ENCODE measurements at regions not wholly inside any gene's neighbourhood (a gene's known extent, or its start where the extent isn't known, plus 50 kb on each side); places are given as distances from the start of the nearest gene placed in this dataset.

DNA sequence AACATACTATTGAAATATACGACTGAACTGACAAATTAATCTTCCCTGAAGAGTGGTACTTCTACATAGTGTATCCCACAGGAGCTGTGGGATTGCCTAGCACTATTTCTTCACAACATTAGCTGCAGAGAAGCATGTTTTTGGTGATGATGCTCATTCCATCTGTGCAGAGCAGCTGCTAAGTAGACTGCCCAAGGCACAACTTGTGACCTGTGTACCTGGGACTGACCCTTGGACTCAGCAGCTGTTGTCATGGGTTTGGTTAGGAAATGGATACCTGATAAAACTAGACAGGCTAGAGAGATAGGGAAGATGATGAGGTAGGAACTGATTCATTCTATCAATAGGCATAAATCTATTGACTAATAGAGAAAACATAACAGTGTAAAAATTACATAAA lies 1204.0 kb downstream of the DSC3 start:
- intact Hi-C loops (cut with DNase I; ENCODE audit: low total_unique reads) = no loop called here
- TF ChIP-seq POLR2A (IDR thresholded peaks at IDR 0.05) = no peak
- TF ChIP-seq, protein P1, sequence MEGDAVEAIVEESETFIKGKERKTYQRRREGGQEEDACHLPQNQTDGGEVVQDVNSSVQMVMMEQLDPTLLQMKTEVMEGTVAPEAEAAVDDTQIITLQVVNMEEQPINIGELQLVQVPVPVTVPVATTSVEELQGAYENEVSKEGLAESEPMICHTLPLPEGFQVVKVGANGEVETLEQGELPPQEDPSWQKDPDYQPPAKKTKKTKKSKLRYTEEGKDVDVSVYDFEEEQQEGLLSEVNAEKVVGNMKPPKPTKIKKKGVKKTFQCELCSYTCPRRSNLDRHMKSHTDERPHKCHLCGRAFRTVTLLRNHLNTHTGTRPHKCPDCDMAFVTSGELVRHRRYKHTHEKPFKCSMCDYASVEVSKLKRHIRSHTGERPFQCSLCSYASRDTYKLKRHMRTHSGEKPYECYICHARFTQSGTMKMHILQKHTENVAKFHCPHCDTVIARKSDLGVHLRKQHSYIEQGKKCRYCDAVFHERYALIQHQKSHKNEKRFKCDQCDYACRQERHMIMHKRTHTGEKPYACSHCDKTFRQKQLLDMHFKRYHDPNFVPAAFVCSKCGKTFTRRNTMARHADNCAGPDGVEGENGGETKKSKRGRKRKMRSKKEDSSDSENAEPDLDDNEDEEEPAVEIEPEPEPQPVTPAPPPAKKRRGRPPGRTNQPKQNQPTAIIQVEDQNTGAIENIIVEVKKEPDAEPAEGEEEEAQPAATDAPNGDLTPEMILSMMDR (IDR thresholded peaks at IDR 0.05) = no peak
- Histone ChIP-seq H3K4me1 (no peaks in the 10 kb centered on the region), H3K36me3 (no peaks in the 10 kb centered on the region), H3K27ac (no peak overlapping the region), H3K27me3 (no peaks in the 10 kb centered on the region), H3K4me3 (no peak overlapping the region), H3K9me3 (no peaks in the 10 kb centered on the region)
- no peak for DNase-seq

DNA sequence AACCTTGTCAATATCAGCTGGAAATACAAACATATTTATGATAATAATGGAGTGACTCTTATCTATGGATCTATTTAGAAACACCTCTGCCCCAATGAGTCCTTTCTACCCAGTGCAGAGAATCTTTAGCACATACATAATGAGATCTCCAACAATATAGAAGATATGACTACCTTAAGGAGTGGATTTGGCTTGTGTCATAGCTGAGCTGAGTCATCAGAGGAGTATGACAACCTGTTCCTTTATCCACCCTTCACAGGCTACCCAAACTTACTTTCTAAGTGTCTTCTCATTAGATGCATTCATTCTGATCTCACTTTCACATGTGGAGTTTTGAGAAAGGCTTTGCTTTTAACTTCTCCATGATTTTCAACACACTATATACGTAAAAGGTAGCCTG lies 1218.9 kb downstream of the DSC3 start:
- no peak for DNase-seq
- TF ChIP-seq, protein P1 (IDR thresholded peaks at IDR 0.05) = no peak
- no peak for TF ChIP-seq POLR2A (IDR thresholded peaks at IDR 0.05)
- no peaks in the 10 kb centered on the region for H3K36me3 ChIP-seq
- intact Hi-C loops (cut with DNase I; ENCODE audit: low total_unique reads) = no loop called here
- no peak overlapping the region for H3K27ac ChIP-seq
- H3K9me3 ChIP-seq = no peaks in the 10 kb centered on the region
- no peaks in the 10 kb centered on the region for H3K4me1 ChIP-seq
- no peak overlapping the region for H3K4me3 ChIP-seq
- H3K27me3 ChIP-seq = no peaks in the 10 kb centered on the region

DNA sequence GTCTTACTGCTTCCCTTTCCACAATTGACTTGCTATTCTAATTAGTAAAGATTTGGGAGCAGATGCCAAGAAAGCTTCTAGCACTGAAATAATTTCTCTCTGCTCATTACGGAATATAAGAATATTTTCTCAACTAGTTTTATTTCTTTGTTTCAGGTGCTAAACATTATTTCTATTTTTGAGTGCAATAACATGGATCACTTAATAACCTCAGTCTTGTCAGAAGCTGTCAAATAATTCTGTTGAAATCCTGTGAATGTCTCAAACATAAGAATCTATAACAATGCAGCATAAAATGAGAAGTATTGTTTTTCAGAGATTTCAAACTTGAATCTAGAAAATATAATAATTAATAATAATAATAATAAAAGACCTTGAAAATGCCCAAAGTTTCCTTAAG lies 1221.0 kb downstream of the DSC3 start:
- Histone ChIP-seq H3K9me3 (no peaks in the 10 kb centered on the region), H3K27me3 (no peaks in the 10 kb centered on the region), H3K4me3 (no peak overlapping the region), H3K27ac (no peak overlapping the region), H3K36me3 (no peaks in the 10 kb centered on the region), H3K4me1 (no peaks in the 10 kb centered on the region)
- DNase-seq = no peak
- TF ChIP-seq, protein P1 (IDR thresholded peaks at IDR 0.05) = no peak
- TF ChIP-seq POLR2A (IDR thresholded peaks at IDR 0.05) = no peak
- intact Hi-C loops (cut with DNase I; ENCODE audit: low total_unique reads) = no loop called here

DNA sequence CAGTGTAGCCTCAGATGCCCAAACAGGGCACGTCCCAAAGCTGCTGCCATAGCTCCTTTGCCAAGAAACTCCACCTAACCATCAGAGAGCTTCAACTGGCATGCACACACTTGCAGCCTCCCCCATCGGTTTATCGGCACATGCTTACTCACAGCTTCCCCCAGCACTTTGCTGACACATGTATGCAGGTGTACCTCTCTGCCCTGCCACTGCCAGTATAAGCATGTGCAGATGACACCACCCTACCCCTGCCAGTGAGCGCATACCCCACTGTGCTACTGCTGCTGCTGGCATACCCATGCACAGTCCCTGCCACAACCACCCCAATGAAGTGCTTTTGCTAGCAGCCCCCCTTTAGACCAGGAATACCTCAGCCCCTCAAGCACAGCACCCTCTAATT lies 1231.0 kb downstream of the DSC3 start:
- Histone ChIP-seq H3K36me3 (no peaks in the 10 kb centered on the region), H3K27me3 (no peaks in the 10 kb centered on the region), H3K4me3 (no peak overlapping the region), H3K4me1 (no peaks in the 10 kb centered on the region), H3K27ac (no peak overlapping the region), H3K9me3 (no peaks in the 10 kb centered on the region)
- DNase-seq = no peak
- intact Hi-C loops (cut with DNase I; ENCODE audit: low total_unique reads) = loop anchor here (10.0 kb wide), 1 partner anchor 57 kb away; no protein-coding TSS in a partner anchor
- TF ChIP-seq, protein P1 (IDR thresholded peaks at IDR 0.05) = no peak
- no peak for TF ChIP-seq POLR2A (IDR thresholded peaks at IDR 0.05)

DNA sequence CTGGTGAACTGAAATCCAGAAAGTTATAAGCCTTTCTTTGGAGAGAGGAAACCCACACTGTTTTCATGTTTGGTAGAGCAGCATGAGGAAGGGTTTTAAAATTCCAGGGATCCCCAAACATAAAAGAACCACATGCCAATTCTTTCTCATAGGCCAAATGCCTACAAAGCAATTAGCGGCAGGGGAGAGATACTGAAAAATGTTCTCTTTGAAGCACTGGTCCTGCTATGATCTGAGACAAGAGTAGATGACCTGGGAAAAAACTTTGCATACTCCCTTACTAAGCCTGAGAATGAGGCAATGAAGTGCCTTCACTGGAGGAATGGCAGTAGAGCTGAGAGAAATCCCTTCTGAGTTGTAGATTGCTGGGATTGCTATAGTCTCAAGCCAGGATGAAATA lies 1261.7 kb downstream of the DSC3 start:
- Histone ChIP-seq H3K27me3 (no peaks in the 10 kb centered on the region), H3K36me3 (no peaks in the 10 kb centered on the region), H3K9me3 (no peaks in the 10 kb centered on the region), H3K4me3 (no peak overlapping the region), H3K27ac (no peak overlapping the region), H3K4me1 (no peaks in the 10 kb centered on the region)
- no peak for TF ChIP-seq POLR2A (IDR thresholded peaks at IDR 0.05)
- TF ChIP-seq, protein P1 (IDR thresholded peaks at IDR 0.05) = no peak
- no peak for DNase-seq
- intact Hi-C loops (cut with DNase I; ENCODE audit: low total_unique reads) = no loop called here

All from uterus (tissue), 3 donors.